H54 (cell line): ENCODE measurements at regions not wholly inside any gene's neighbourhood (a gene's known extent, or its start where the extent isn't known, plus 50 kb on each side); places are given as distances from the start of the nearest gene placed in this dataset.

Experiments
- DNase-seq: peaks from one replicate; pipeline ENCODE4 v3.0.0; 2011; ENCODE audit warnings: low spot score, mixed read lengths; ENCODE audit not compliant: insufficient read length
- FAIRE-seq: peaks from 3 replicates; lab custom pipeline; 2011; peaks lifted over from hg19 to GRCh38; lab: Jason Lieb, UNC
- POLR2A ChIP-seq: IDR thresholded peaks from 2 replicates; pipeline ENCODE4 v1.6.1; 2011; ENCODE audit warnings: low read depth, mild to moderate bottlenecking, low read length

DNA sequence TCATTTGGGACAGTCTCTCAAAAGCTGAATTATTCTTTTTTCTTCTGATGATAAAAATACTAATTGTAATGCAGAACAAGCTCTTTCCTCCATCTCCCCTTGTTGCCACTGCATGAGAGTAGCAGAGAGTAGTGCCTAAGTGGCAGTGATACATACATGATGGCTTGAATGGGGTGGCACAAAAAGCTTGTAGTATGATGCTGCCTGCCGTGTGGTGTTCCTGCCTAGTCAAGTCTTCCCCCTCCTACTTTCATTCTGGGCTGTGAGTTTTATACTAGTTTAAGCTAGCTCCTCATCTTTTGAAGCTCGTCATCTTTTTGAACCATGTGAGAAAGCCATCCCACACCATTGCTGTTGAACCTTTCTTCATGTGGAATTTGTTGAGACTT lies 230.5 kb downstream of the NFKBIZ start:
- DNase-seq, result no peak
- no peak for TF ChIP-seq POLR2A
- no peak for FAIRE-seq

DNA sequence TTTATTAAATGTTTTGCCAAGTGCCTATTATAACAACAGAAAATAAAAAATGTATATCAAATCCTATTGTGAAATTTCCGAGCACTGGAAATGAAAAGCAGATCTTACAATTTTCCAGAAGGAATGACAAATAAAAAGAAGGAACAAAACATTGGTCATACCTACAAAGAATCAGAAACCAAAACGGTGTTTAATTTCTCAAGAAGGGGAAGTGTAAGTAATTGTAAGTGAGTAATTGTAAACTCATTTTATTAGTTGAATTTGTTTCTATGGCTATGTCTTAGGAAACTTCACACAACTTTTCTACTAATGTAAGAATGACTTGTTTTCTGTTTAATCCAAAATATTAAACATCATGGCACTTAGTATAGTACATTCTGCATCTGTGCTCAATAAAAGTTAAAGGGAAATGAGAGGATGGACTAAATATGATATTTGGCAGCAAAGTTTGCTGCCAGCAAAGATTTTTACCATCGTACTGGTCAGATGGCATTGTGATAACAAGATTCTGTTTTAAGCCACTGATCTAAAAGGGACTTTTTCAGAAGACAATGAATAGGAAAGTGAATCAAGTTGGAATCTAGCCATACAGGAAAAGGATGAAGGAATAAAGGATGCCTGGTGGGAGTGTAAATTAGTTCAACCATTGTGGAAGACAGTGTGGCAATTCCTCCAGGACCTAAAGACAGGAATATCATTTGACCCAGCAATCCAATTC lies 232.4 kb downstream of the NFKBIZ start:
- no peak for TF ChIP-seq POLR2A
- DNase-seq (no peak), FAIRE-seq (no peak)

DNA sequence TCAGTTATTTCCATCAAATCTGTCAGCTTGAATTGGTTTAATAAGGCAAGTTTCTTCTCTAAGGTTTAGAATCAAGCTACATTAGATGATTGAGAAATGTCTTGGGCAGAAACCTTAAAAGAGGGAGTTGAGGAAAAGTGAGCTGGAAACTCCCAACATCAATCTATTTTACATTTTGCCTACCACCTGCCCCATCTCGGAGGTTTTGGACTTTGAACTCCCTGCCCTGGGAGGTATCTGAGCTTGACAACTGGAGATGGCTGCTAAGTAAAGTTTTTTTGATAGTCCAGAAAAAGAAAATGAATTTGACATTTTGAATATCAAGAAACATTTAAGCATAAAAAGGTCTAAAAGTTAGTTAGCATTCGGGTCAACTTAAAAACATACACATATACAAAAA lies 234.2 kb downstream of the NFKBIZ start:
- no peak for FAIRE-seq
- no peak for TF ChIP-seq POLR2A
- no peak for DNase-seq

DNA sequence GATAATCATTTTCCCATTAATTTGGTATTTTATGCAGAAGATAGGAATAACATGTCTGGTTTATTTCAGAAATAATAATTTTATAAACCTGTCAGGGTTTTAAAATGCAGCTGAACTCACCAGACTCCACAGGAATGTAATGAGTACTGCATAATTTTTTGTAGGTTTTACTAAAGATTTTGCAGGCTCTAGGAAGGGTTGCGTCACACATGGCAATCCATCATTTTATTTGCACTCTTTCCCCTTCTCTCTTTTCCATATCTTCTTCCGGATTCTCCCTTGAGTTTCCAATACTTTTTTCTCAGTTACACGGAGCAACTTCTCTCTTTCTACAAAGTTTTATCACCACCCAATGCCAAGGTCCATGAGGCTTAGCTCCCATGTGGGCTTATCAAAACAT lies 234.7 kb downstream of the NFKBIZ start:
- no peak for DNase-seq
- TF ChIP-seq POLR2A, result no peak
- no peak for FAIRE-seq

DNA sequence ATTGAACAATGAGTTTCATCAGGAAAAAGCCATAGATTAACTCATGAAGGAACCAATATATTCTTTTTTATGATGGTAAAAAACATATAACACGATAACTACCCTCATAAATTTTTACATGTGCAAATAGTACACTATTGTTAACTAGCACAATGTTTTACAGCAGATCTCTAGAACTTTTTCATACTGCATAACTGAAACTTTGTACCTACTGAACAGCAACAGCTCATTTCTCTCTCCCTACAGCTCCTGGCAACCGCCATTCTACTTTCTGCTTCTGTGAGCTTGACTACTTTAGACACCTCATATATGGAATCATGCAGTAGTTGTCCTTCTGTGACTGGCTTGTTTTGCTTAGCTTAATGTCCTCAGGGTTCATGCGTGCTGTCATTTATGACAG lies 235.4 kb downstream of the NFKBIZ start:
- FAIRE-seq (no peak), DNase-seq (no peak)
- TF ChIP-seq POLR2A, result no peak

DNA sequence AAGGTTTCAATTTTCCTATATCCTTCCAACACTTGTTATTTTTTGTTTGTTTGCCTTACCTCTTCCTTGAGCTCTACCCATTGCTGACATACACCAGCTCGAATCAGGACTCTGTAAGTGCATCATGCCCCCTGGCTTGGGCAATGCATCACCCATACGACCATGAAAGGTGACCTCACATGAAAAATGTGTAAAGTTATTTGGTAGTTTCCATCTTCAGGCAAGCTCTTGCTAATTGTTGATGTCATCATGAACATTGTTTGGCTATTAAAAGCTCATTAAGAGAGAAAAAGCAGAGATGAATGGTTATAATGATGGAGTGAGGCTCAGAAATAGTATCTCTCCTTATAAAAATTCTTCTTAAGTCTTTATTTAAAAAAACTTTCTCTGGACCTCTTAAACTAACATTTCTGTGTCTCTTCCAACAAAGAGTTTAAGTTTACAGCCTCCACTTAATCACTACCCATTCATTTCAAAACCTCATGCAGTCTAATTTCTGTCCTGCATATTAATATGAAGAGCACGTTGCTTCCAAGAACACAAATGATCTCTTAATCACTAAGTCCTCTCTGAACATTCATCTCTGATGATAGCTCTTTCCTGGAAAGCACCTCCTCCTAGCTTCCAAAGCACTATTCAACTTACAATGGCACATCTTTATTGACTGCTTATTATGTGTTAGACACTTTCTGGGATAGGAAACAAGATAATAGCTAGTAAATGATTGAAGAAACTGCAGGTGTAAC lies 236.3 kb downstream of the NFKBIZ start:
- DNase-seq, result no peak
- no peak for FAIRE-seq
- TF ChIP-seq POLR2A, result no peak

DNA sequence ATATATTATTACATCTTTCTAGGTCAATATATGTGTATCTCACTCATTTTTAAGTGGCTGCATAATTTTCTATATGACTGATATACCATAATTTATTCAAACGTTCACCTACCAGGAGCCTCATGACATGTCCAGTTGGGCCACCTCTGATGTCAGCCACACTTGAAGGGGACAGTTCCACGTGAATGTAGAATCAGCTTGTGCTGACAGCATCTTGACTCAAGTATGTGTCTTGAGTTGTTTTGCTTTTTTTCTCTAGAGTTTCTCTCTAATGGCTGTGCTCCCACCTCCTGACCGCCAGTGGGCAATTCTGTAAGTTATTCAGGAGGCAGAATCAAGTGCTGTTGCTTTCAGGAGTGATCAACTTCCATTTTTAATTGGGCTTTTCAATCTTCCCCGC lies 237.9 kb downstream of the NFKBIZ start:
- TF ChIP-seq POLR2A, result no peak
- DNase-seq (no peak), FAIRE-seq (no peak)

DNA sequence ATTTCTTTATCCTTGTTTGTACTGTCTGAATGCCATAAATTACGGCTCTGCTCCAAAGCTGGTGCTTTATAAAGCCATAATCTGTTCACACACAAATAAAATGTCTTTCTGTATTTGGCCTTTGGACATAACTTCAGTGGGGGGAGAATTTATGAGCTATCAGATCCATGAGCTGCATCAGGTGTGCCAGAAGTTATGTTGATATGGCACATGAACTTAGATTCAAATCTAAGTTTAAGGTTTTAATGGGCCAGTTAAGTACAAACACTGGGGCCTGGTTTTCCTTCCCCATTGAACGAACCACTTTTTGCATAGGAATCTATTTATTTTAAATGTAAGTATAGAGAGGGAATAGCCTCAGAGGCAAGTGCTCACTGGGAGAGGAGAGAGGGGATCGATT lies 239.9 kb downstream of the NFKBIZ start:
- no peak for FAIRE-seq
- TF ChIP-seq POLR2A, result no peak
- DNase-seq, result no peak

- FAIRE-seq (peak; percentile 65), DNase-seq (no peak)
- no peak for TF ChIP-seq POLR2A
Observed at GRCh38 chr3:102089904-102090720, 240.8 kb downstream of the NFKBIZ start.

- TF ChIP-seq POLR2A, result no peak
- FAIRE-seq (peak; percentile 48), DNase-seq (no peak)
Observed at GRCh38 chr3:102090721-102091045, 241.4 kb downstream of the NFKBIZ start.

GRCh38 chr3:102091358-102091757 lies 242.0 kb downstream of the NFKBIZ start:
- no peak for TF ChIP-seq POLR2A
- FAIRE-seq, result no peak
- no peak for DNase-seq

- DNase-seq, result no peak
- TF ChIP-seq POLR2A, result no peak
- FAIRE-seq, result peak; percentile 88
Observed at GRCh38 chr3:102092617-102093466, 243.5 kb downstream of the NFKBIZ start.

DNA sequence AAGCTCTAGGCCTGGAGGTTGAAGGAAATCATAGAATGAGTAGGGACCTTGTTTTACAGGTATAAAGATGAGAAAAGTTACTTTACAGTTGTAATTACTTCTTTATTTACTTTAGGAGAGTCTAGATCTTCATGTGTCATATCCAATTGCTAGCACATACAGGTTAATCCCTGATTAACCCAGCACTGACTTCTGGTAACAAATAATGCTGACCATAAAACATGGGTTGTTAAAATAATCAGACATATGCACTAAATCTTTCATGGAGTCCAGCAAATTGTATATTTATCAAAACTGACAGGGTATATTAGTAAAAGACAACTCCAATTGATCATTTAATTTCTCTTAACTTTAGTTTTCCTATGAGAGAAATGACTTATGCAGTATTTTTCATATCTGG lies 245.2 kb downstream of the NFKBIZ start:
- TF ChIP-seq POLR2A, result no peak
- no peak for FAIRE-seq
- no peak for DNase-seq
